Pancreas (tissue), 10 donors: ENCODE measurements at regions not wholly inside any gene's neighbourhood (a gene's known extent, or its start where the extent isn't known, plus 50 kb on each side); places are given as distances from the start of the nearest gene placed in this dataset.

ENCODE experiments used
- ATAC-seq, 4 donors: fragments of 200-7000 bp; cut with Tn5 transposase; one replicate each; pipeline versions ENCODE4 v1.8.0 to v1.9.1; 2020; ENCODE audit warnings: mild to moderate bottlenecking in 4 of 4, moderate library complexity in 4 of 4
- DNase-seq, 6 donors: peaks; one replicate each; pipeline ENCODE4 v3.0.0-alpha.2; 2020
- FAIRE-seq: peaks from 2 replicates; lab custom pipeline; 2012; peaks lifted over from hg19 to GRCh38; lab: Jason Lieb, UNC
- H3K27ac ChIP-seq, 4 donors: fragments of 200-600 bp; sonication (generic); 1 replicate in 3 of 4; 2 replicates in 1 of 4; pipeline versions ENCODE4 v1.5.0 to v1.8.0; 2020
- H3K27me3 ChIP-seq, 4 donors: fragments of 200-600 bp; one replicate each; pipeline ENCODE4 v1.8.0; 2021
- H3K36me3 ChIP-seq, 3 donors: fragments of 200-600 bp; sonication (generic) in 1 of 3; one replicate each; pipeline versions ENCODE4 v1.5.0 to v1.8.0; 2020 to 2021
- H3K4me1 ChIP-seq, 3 donors: fragments of 200-600 bp; one replicate each; pipeline ENCODE4 v1.8.0; 2021
- H3K4me3 ChIP-seq, 4 donors: fragments of 200-600 bp; sonication (generic) in 2 of 4; one replicate each; pipeline versions ENCODE4 v1.5.0 to v1.8.0; 2020 to 2021
- H3K9me3 ChIP-seq, 4 donors: fragments of 200-600 bp; one replicate each; pipeline ENCODE4 v1.8.0; 2021
- WGBS, 2 donors: extraction: QIAGEN DNeasy Blood & Tissue Kit; methylation state at CpG; one replicate each; pipeline ENCODE4 v1.1.7; 2013; 5-methylcytosine and 5-hydroxymethylcytosine counted together
- intact Hi-C, 3 donors: fragments of 100-400 bp; cut with DNase I; formaldehyde crosslinking; loops; one replicate each; pipeline versions ENCODE4 v1.11.1 to v1.14.2; 2022
- TF ChIP-seq, protein P1 (sequence below), 4 donors: fragments of 200-600 bp; sonication (generic) in 3 of 4; IDR thresholded peaks; one replicate each; pipeline versions ENCODE4 v1.5.0 to v1.8.0; 2021; ENCODE audit warnings: antibody characterized with exemption in 4 of 4
- donor health status: healthy with polysubstance abuse.
- donor health status: DM: no; HTN: no; CAD: no; lungs with moderate emphysema.
- donor health status: DM: no; HTN: no; CAD: no.
- donor health status: control.
- donor health status: control.
- donor health status: Bipolar disorder and iron deficiency.
- donor health status: DM: yes; HTN: yes; CAD: no.
- donor health status: DM: no; HTN: no; CAD: no.
- donor health status: DM: no; HTN: no; CAD: no.
- donor health status: DM: yes; HTN: yes; CAD: no.

DNA sequence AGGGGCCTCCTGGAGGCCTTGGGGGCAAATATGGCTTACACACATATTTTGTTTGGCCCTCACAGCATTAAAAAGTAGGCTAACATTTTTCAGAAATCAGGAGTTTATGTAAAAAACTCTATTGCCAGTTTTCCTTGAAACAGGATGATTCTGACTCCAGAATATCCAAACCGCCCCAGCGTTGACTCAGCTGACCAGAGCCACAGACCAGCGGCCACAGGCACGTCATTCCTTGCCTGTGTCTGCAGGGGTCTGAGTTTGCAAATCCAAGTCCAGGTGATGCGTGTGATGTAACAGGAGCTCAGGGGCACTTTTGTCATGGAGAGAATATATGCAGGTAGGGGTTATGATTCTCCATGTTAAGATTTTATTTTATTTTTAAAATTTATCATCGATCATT is 79.4 kb upstream of the ALKAL2 start:
- Histone ChIP-seq H3K9me3 (no peaks in the 10 kb centered on the region), H3K27me3 (no peaks in the 10 kb centered on the region), H3K36me3 (no peaks in the 10 kb centered on the region), H3K4me1 (no peaks in the 10 kb centered on the region), H3K4me3 (no peak overlapping the region), H3K27ac (no peak overlapping the region)
- ATAC-seq (no peak), FAIRE-seq (no peak), DNase-seq (no peak)
- intact Hi-C loops: no loop called here
- whole genome bisulfite sequencing, 2 donors: 85 to 91% methylated on average over 6 of the region's 6 CpGs
- TF ChIP-seq, protein P1, sequence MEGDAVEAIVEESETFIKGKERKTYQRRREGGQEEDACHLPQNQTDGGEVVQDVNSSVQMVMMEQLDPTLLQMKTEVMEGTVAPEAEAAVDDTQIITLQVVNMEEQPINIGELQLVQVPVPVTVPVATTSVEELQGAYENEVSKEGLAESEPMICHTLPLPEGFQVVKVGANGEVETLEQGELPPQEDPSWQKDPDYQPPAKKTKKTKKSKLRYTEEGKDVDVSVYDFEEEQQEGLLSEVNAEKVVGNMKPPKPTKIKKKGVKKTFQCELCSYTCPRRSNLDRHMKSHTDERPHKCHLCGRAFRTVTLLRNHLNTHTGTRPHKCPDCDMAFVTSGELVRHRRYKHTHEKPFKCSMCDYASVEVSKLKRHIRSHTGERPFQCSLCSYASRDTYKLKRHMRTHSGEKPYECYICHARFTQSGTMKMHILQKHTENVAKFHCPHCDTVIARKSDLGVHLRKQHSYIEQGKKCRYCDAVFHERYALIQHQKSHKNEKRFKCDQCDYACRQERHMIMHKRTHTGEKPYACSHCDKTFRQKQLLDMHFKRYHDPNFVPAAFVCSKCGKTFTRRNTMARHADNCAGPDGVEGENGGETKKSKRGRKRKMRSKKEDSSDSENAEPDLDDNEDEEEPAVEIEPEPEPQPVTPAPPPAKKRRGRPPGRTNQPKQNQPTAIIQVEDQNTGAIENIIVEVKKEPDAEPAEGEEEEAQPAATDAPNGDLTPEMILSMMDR (IDR thresholded peaks at IDR 0.05): no peak

DNA sequence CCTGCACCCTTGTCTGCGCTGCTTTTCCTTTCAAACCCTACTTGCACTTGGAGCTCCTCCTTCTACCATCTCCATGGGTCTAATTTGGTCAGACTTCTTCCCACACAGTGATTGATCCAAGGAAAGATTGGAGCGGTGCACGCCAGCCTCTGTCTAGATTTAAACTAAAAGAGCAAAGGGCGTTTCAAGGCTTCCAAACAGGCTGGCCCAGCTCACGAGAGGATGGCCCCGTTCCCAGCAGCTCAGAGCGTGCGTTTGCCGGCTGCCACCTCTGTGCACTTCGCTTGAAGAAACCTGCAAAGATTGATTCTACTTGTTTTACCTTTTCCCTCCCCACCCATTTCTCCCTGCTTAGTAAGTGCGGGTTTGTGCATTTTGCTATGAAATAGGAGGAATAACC is 78.8 kb upstream of the ALKAL2 start:
- Histone ChIP-seq H3K4me3 (no peak overlapping the region), H3K27ac (no peak overlapping the region), H3K27me3 (no peaks in the 10 kb centered on the region), H3K4me1 (no peaks in the 10 kb centered on the region), H3K9me3 (no peaks in the 10 kb centered on the region), H3K36me3 (no peaks in the 10 kb centered on the region)
- no peak for DNase-seq
- peak in 2 of 4 donors; percentile 13 to 44 for ATAC-seq
- FAIRE-seq: no peak
- intact Hi-C loops: no loop called here
- 33 to 40% methylated on average over 11 of the region's 11 CpGs for WGBS, 2 donors
- TF ChIP-seq, protein P1 (IDR thresholded peaks at IDR 0.05): no peak

DNA sequence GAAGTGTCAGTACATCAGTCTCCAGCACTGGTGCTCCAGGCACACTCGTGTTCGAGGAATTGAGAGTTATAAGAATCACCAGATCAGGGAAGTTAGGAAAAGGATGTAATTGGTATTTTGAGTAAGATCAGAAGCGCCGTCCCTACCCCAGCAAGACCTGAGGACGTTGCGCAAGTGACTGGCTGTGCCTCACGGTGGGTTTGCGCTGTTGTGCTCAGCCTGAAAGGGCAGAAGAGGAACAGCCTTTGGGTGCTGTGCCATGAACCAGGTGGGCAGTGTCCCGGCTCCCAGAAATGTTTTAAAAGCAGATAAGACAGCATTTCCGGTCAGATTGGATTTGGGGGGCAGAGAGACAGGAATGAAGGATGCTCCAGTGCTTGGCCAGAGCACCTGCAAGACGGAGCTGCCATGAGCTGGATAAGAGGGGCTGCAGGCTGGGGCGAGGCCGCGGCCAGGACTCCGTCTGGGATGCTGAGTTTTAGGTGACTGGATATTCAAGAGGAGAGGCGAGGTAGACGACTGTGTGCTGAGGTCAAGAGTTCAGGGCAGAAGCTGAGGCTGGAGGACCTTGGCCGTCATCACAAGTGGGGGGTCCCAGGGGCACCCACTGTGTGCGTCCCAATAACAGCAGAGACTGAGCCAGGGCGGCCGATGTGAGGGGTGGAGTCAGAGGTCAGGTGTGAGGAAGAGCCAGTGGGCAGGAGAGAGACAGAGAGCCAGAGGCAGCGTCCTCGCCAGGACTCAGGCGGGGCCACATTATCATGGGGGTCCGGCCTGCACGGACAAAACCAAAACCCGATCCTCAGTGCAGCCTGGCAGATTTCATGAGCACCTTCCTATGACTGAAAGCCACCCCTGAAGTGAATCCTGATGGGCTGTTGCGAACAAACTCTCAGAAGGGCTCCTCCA is 77.7 kb upstream of the ALKAL2 start:
- Histone ChIP-seq H3K9me3 (no peaks in the 10 kb centered on the region), H3K27me3 (no peaks in the 10 kb centered on the region), H3K36me3 (no peaks in the 10 kb centered on the region), H3K4me3 (no peak overlapping the region), H3K4me1 (no peaks in the 10 kb centered on the region), H3K27ac (no peak overlapping the region)
- ATAC-seq: no peak
- intact Hi-C loops: no loop called here
- TF ChIP-seq, protein P1 (IDR thresholded peaks at IDR 0.05): no peak
- no peak for DNase-seq
- WGBS, 2 donors: 76 to 87% methylated on average over 28 of the region's 28 CpGs
- FAIRE-seq: no peak

DNA sequence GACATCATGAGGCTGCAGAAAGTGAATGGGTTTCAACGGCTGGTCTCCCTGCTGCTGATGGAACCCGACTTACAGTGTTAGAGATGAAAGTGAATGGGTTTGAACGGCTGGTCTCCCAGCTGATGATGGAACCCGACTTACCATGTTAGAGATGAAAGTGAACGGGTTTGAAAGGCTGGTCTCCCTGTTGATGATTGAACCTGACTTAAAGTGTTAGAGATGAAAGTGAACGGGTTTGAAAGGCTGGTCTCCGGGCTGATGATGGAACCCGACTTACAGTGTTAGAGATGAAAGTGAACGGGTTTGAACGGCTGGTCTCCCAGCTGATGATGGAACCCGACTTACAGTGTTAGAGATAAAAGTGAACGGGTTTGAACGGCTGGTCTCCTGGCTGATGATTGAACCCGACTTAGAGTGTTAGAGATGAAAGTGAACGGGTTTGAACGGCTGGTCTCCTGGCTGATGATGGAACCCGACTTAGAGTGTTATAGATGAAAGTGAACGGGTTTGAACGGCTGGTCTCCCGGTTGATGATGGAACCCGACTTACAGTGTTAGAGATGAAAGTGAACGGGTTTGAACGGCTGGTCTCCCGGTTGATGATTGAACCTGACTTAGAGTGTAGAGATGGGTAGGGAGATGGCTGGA is 76.1 kb upstream of the ALKAL2 start:
- DNase-seq: no peak
- Histone ChIP-seq H3K27me3 (peaks cover 0 to 6% (median 0%) of the 10 kb centered on the region in 4 donors), H3K4me3 (no peak overlapping the region), H3K4me1 (no peaks in the 10 kb centered on the region), H3K9me3 (no peaks in the 10 kb centered on the region), H3K27ac (no peak overlapping the region), H3K36me3 (no peaks in the 10 kb centered on the region)
- TF ChIP-seq, protein P1 (IDR thresholded peaks at IDR 0.05): no peak
- no peak for ATAC-seq
- WGBS, 2 donors: 71 to 82% methylated on average over 24 of the region's 24 CpGs
- FAIRE-seq: no peak
- intact Hi-C loops: no loop called here
